Fibroblast of lung (primary cell): ENCODE measurements at regions not wholly inside any gene's neighbourhood (a gene's known extent, or its start where the extent isn't known, plus 50 kb on each side); places are given as distances from the start of the nearest gene placed in this dataset.

Experiments used
- DNase-seq, 2 donors: peaks; one replicate each; pipeline versions ENCODE4 v3.0.0 to v3.0.0-alpha.2; 2010; ENCODE audit warnings: low read depth in 2 of 2
- H2AFZ ChIP-seq: 2 replicates; pipeline ENCODE4 v1.5.1; 2012; ENCODE audit warnings: low read length, control low read depth, inconsistent platforms
- H3K27ac ChIP-seq: 2 replicates; pipeline ENCODE4 v1.5.1; 2011; ENCODE audit warnings: low read length, control low read depth; ENCODE audit not compliant: insufficient read depth
- H3K27me3 ChIP-seq: 2 replicates; pipeline ENCODE4 v1.5.1; 2011; ENCODE audit warnings: mild to moderate bottlenecking, low read length; ENCODE audit not compliant: control insufficient read depth, insufficient read depth
- H3K36me3 ChIP-seq: 2 replicates; pipeline ENCODE4 v1.5.1; 2011; ENCODE audit warnings: low read length; ENCODE audit not compliant: control insufficient read depth, insufficient read depth
- H3K4me1 ChIP-seq: 2 replicates; pipeline ENCODE4 v1.5.1; 2011; ENCODE audit warnings: low read length; ENCODE audit not compliant: control insufficient read depth, insufficient read depth; ENCODE audit errors: extremely low read depth
- H3K4me2 ChIP-seq: 2 replicates; pipeline ENCODE4 v1.5.1; 2011; ENCODE audit warnings: low read length, control low read depth; ENCODE audit not compliant: insufficient read depth; ENCODE audit errors: extremely low read depth
- H3K4me3 ChIP-seq, 4 experiments: fragments of 200-600 bp in 1 of 4; sonication (generic) in 1 of 4; replicated peaks in 1 of 4; 2 replicates each; pipeline ENCODE4 v1.5.1; 2011 to 2016; ENCODE audit warnings: low read length in 4 of 4, low read depth in 3 of 4, mild to moderate bottlenecking in 3 of 4, control low read depth in 2 of 4, inconsistent platforms in 1 of 4, mixed read lengths in 1 of 4; ENCODE audit not compliant: insufficient read depth in 1 of 4; ENCODE audit errors: control extremely low read depth in 1 of 4
- H3K79me2 ChIP-seq: 2 replicates; pipeline ENCODE4 v1.5.1; 2012; ENCODE audit warnings: mild to moderate bottlenecking, low read length, inconsistent platforms; ENCODE audit not compliant: control insufficient read depth, insufficient read depth
- H3K9ac ChIP-seq: 2 replicates; pipeline ENCODE4 v1.5.1; 2011; ENCODE audit warnings: mild to moderate bottlenecking, low read length, control low read depth; ENCODE audit not compliant: insufficient read depth
- H3K9me3 ChIP-seq: 2 replicates; pipeline ENCODE4 v1.5.1; 2012; ENCODE audit warnings: low read depth, low read length; ENCODE audit not compliant: control insufficient read depth, insufficient read depth
- H4K20me1 ChIP-seq: 2 replicates; pipeline ENCODE4 v1.5.1; 2011; ENCODE audit warnings: low read length; ENCODE audit not compliant: control insufficient read depth, insufficient read depth; ENCODE audit errors: extremely low read depth
- EZH2 ChIP-seq: IDR thresholded peaks from 2 replicates; pipeline ENCODE4 v1.5.1; 2012; ENCODE audit warnings: low read length, control low read depth, mild to moderate bottlenecking; ENCODE audit errors: missing control alignments
- TF ChIP-seq, protein P1 (sequence below), 2 donors: IDR thresholded peaks in 1 of 2; conservative IDR thresholded peaks in 1 of 2; 1 replicate in 1 of 2; 2 replicates in 1 of 2; pipeline ENCODE4 v1.5.1; 2011 to 2012; ENCODE audit warnings: low read length in 2 of 2, control low read depth in 1 of 2, inconsistent platforms in 1 of 2, low read depth in 1 of 2, mild to moderate bottlenecking in 1 of 2

DNA sequence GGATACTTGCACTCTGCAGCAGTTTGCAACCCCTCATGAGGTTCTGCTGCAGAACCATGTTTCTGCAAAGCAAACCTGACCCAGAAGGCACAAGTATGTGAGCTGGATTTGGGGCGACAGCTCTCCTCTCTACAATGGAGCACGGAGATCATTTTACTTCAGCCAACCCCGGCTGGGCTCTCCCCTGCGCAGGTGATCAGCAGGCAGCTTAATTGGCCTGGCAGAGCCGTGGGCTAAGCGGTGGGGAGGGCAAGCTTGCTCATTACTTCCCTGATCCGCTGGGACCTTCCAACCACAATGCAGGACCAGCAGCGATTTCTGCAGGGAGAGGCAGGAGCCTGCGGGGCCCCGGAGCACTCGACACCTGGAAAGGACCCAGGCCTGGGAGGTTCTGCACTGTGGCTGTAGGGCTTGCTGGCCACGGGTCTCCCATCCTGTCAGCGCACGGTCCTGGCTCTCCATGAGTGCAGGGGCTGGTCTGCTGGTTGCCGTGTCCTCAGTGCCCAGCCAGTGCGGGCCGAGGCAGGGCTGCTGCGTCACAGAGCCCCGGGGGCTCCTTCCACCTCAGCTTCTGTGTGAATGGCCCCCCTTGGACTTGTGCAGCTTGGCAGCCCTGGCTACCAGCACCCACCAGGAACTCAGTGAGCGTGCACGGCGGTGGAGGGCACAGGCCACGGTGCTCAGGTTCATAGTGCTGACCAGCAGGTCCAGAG, 51.8 kb upstream of the RAPGEF1 start:
- H3K9me3 ChIP-seq = no peaks in the 10 kb centered on the region
- TF ChIP-seq EZH2 = no peak
- TF ChIP-seq, protein P1, sequence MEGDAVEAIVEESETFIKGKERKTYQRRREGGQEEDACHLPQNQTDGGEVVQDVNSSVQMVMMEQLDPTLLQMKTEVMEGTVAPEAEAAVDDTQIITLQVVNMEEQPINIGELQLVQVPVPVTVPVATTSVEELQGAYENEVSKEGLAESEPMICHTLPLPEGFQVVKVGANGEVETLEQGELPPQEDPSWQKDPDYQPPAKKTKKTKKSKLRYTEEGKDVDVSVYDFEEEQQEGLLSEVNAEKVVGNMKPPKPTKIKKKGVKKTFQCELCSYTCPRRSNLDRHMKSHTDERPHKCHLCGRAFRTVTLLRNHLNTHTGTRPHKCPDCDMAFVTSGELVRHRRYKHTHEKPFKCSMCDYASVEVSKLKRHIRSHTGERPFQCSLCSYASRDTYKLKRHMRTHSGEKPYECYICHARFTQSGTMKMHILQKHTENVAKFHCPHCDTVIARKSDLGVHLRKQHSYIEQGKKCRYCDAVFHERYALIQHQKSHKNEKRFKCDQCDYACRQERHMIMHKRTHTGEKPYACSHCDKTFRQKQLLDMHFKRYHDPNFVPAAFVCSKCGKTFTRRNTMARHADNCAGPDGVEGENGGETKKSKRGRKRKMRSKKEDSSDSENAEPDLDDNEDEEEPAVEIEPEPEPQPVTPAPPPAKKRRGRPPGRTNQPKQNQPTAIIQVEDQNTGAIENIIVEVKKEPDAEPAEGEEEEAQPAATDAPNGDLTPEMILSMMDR (conservative IDR thresholded peaks at IDR 0.05 in 1 of 2, IDR thresholded peaks at IDR 0.05 in 1 of 2; ENCODE audit: low read depth in 1 of 2, low read length in 2 of 2) = no peak
- H3K79me2 ChIP-seq = no peaks in the 10 kb centered on the region
- no peak overlapping the region for H3K4me2 ChIP-seq
- no peak overlapping the region for H3K27ac ChIP-seq
- H2AFZ ChIP-seq = no peak overlapping the region
- DNase-seq = no peak
- no peaks in the 10 kb centered on the region for H4K20me1 ChIP-seq
- no peak overlapping the region for H3K4me3 ChIP-seq
- no peaks in the 10 kb centered on the region for H3K36me3 ChIP-seq
- H3K4me1 ChIP-seq = no peaks in the 10 kb centered on the region
- peaks cover 10% of the 10 kb centered on the region for H3K27me3 ChIP-seq
- no peak overlapping the region for H3K9ac ChIP-seq
